Nephron progenitor cell (in vitro differentiated cells): ENCODE measurements at regions not wholly inside any gene's neighbourhood (a gene's known extent, or its start where the extent isn't known, plus 50 kb on each side); places are given as distances from the start of the nearest gene placed in this dataset.

ENCODE experiments used
- DNase-seq: peaks from one replicate; pipeline ENCODE4 v3.0.0; 2021
- H3K27ac Mint-ChIP-seq: 2 replicates; pipeline ENCODE4 v1.8.0; 2021; ENCODE audit warnings: mild to moderate bottlenecking, moderate library complexity, mixed read lengths
- H3K27me3 Mint-ChIP-seq: 2 replicates; pipeline ENCODE4 v1.8.0; 2021; ENCODE audit warnings: mild to moderate bottlenecking, low read depth, mixed read lengths; ENCODE audit not compliant: poor library complexity
- H3K36me3 Mint-ChIP-seq: 2 replicates; pipeline ENCODE4 v1.8.0; 2021; ENCODE audit warnings: low read depth, mixed read lengths
- H3K4me1 Mint-ChIP-seq: 2 replicates; pipeline ENCODE4 v1.8.0; 2021; ENCODE audit warnings: mixed read lengths
- H3K4me3 Mint-ChIP-seq: 2 replicates; pipeline ENCODE4 v1.8.0; 2021; ENCODE audit warnings: mild to moderate bottlenecking, moderate library complexity, mixed read lengths
- H3K9me3 Mint-ChIP-seq: 2 replicates; pipeline ENCODE4 v1.8.0; 2021; ENCODE audit warnings: mild to moderate bottlenecking, moderate library complexity, mixed read lengths
- CTCF ChIP-seq: fragments of 200-600 bp; sonication (generic); IDR thresholded peaks from 2 replicates; pipeline ENCODE4 v1.5.0; 2021; ENCODE audit warnings: antibody characterized with exemption

- Mint-ChIP-seq H3K4me1 (peaks cover 38% of the 10 kb centered on the region), H3K27me3 (no peaks in the 10 kb centered on the region), H3K4me3 (no peak overlapping the region), H3K9me3 (peaks cover 19% of the 10 kb centered on the region), H3K27ac (no peak overlapping the region), H3K36me3 (no peaks in the 10 kb centered on the region)
- DNase-seq = no peak
- TF ChIP-seq CTCF = no peak
Measured at GRCh38 chr3:176926034-176926433, 271.2 kb downstream of the TBL1XR1 start.

- Mint-ChIP-seq H3K36me3 (no peaks in the 10 kb centered on the region), H3K4me1 (peaks cover 50% of the 10 kb centered on the region), H3K27me3 (peaks cover 4% of the 10 kb centered on the region), H3K9me3 (peaks cover 8% of the 10 kb centered on the region), H3K27ac (peak overlapping the region; percentile 99), H3K4me3 (peak overlapping the region; percentile 18)
- DNase-seq = no peak
- TF ChIP-seq CTCF = no peak
Measured at GRCh38 chr3:176920766-176921160, 276.5 kb downstream of the TBL1XR1 start.

- Mint-ChIP-seq H3K9me3 (peaks cover 8% of the 10 kb centered on the region), H3K27me3 (peaks cover 4% of the 10 kb centered on the region), H3K27ac (peak overlapping the region; percentile 99), H3K4me1 (peaks cover 50% of the 10 kb centered on the region), H3K4me3 (peak overlapping the region; percentile 24), H3K36me3 (no peaks in the 10 kb centered on the region)
- TF ChIP-seq CTCF = no peak
- peak; percentile 30 for DNase-seq
Measured at GRCh38 chr3:176919836-176920765, 277.2 kb downstream of the TBL1XR1 start.

GRCh38 chr3:176916777-176917176 is 280.5 kb downstream of the TBL1XR1 start:
- Mint-ChIP-seq H3K4me1 (peaks cover 39% of the 10 kb centered on the region), H3K27ac (no peak overlapping the region), H3K27me3 (peaks cover 4% of the 10 kb centered on the region), H3K36me3 (no peaks in the 10 kb centered on the region), H3K9me3 (no peaks in the 10 kb centered on the region), H3K4me3 (no peak overlapping the region)
- DNase-seq = no peak
- no peak for TF ChIP-seq CTCF

GRCh38 chr3:176914764-176915163 is 282.5 kb downstream of the TBL1XR1 start:
- Mint-ChIP-seq H3K4me3 (no peak overlapping the region), H3K27me3 (peaks cover 7% of the 10 kb centered on the region), H3K9me3 (no peaks in the 10 kb centered on the region), H3K4me1 (peaks cover 21% of the 10 kb centered on the region), H3K36me3 (no peaks in the 10 kb centered on the region), H3K27ac (peak overlapping the region; percentile 86)
- DNase-seq = no peak
- no peak for TF ChIP-seq CTCF

- TF ChIP-seq CTCF = no peak
Measured at GRCh38 chr3:176911579-176911978, 285.7 kb downstream of the TBL1XR1 start.

More at GRCh38 chr3:176911579-176911978, 285.7 kb downstream of the TBL1XR1 start:
- Mint-ChIP-seq H3K4me1 (no peaks in the 10 kb centered on the region), H3K27ac (no peak overlapping the region), H3K36me3 (no peaks in the 10 kb centered on the region), H3K9me3 (no peaks in the 10 kb centered on the region), H3K4me3 (no peak overlapping the region), H3K27me3 (peaks cover 3% of the 10 kb centered on the region)
- DNase-seq = no peak
